HepG2 (cell line): ENCODE measurements at regions not wholly inside any gene's neighbourhood (a gene's known extent, or its start where the extent isn't known, plus 50 kb on each side); places are given as distances from the start of the nearest gene placed in this dataset.

Source experiments
- ATAC-seq: fragments of 200-7000 bp; cut with Tn5 transposase; 3 replicates; pipeline ENCODE4 v1.9.1; 2020; ENCODE audit warnings: mild to moderate bottlenecking, moderate library complexity
- BruUV-seq: library from RNA; stranded (reverse); fragments of 400-500 nt; replicated peaks from 2 replicates; lab custom pipeline; 2021; lab: Mats Ljungman, UMichigan
- CTCF ChIA-PET: fragments of 300-600 bp; formaldehyde crosslinking; extraction: SDS; loops from one replicate; lab custom pipeline; 2021; ENCODE audit warnings: low total read pairs, inconsistent platforms, low intra/inter-chr PET ratio; lab: Yijun Ruan, JAX
- POLR2A ChIA-PET: fragments of 350-600 bp; sonication (Branson Sonifier 250); formaldehyde crosslinking; loops from one replicate; lab custom pipeline; 2020; ENCODE audit warnings: antibody characterized with exemption, inconsistent platforms; lab: Yijun Ruan, JAX
- DNase-seq: peaks from one replicate; pipeline ENCODE4 v3.0.0-alpha.2; 2015; ENCODE audit warnings: low spot score
- FAIRE-seq: peaks from 3 replicates; lab custom pipeline; 2011; peaks lifted over from hg19 to GRCh38; lab: Jason Lieb, UNC
- H2AFZ ChIP-seq: one replicate; pipeline ENCODE4 v1.6.1; 2011; ENCODE audit warnings: low read length, inconsistent platforms
- H3K27ac ChIP-seq: fragments of 300-600 bp; 3 replicates; pipeline ENCODE4 v1.8.0; 2011; ENCODE audit warnings: mixed run types, mild to moderate bottlenecking, mixed read lengths, low read length, inconsistent platforms; ENCODE audit not compliant: insufficient read depth; ENCODE audit errors: extremely low read length
- H3K27me3 ChIP-seq, 2 experiments: fragments of 200-600 bp in 1 of 2; 2 replicates in 1 of 2; 3 replicates in 1 of 2; pipeline versions ENCODE4 v1.6.0 to v1.8.0; 2011; ENCODE audit warnings: low read length in 2 of 2, mild to moderate bottlenecking in 2 of 2, moderate library complexity in 2 of 2, inconsistent platforms in 1 of 2; ENCODE audit not compliant: insufficient read depth in 2 of 2, control insufficient read depth in 1 of 2
- H3K36me3 ChIP-seq, 2 experiments: fragments of 200-600 bp in 1 of 2; replicated peaks in 1 of 2; 2 replicates in 1 of 2; 3 replicates in 1 of 2; pipeline versions ENCODE4 v1.5.1 to v1.8.0; 2011; ENCODE audit warnings: low read length in 2 of 2, inconsistent platforms in 1 of 2; ENCODE audit not compliant: insufficient read depth in 2 of 2, control insufficient read depth in 1 of 2
- H3K4me1 ChIP-seq: 2 replicates; pipeline ENCODE4 v1.5.1; 2012; ENCODE audit warnings: low read length, inconsistent platforms; ENCODE audit not compliant: insufficient read depth
- H3K4me2 ChIP-seq: 2 replicates; pipeline ENCODE4 v1.6.0; 2011; ENCODE audit warnings: low read depth, low read length, inconsistent platforms
- H3K4me3 ChIP-seq, 3 experiments: fragments of 200-600 bp in 1 of 3; sonication (generic), shearing (Covaris generic) in 1 of 3; replicated peaks in 1 of 3; 2 replicates each; pipeline ENCODE4 v1.5.1; 2011 to 2016; ENCODE audit warnings: low read length in 3 of 3, inconsistent platforms in 2 of 3, low read depth in 2 of 3, mild to moderate bottlenecking in 2 of 3, control low read depth in 1 of 3, mixed read lengths in 1 of 3; ENCODE audit not compliant: insufficient read depth in 1 of 3
- H3K79me2 ChIP-seq: one replicate; pipeline ENCODE4 v1.6.1; 2011; ENCODE audit warnings: low read length, inconsistent platforms; ENCODE audit not compliant: insufficient read depth
- H3K9ac ChIP-seq: 2 replicates; pipeline ENCODE4 v1.6.0; 2011; ENCODE audit warnings: mild to moderate bottlenecking, low read depth, low read length, inconsistent platforms; ENCODE audit not compliant: insufficient read depth
- H3K9me3 ChIP-seq: 2 replicates; pipeline ENCODE4 v1.5.1; 2012; ENCODE audit warnings: mild to moderate bottlenecking, low read length
- H4K20me1 ChIP-seq: 2 replicates; pipeline ENCODE4 v1.6.0; 2011; ENCODE audit warnings: inconsistent platforms, mild to moderate bottlenecking, low read length, moderate library complexity; ENCODE audit not compliant: insufficient read depth
- ARHGAP35 ChIP-seq: sonication (generic); formaldehyde crosslinking; IDR thresholded peaks from 2 replicates; pipeline ENCODE4 v1.9.0; 2022; ENCODE audit warnings: mild to moderate bottlenecking, inconsistent platforms, moderate library complexity, missing genetic modification reagents, borderline replicate concordance
- CENPX ChIP-seq: sonication (generic); formaldehyde crosslinking; IDR thresholded peaks from 2 replicates; pipeline ENCODE4 v1.9.0; 2021; ENCODE audit warnings: mild to moderate bottlenecking, missing genetic modification reagents, moderate library complexity
- HES4 ChIP-seq: sonication (generic); formaldehyde crosslinking; IDR thresholded peaks from 2 replicates; pipeline ENCODE4 v1.9.0; 2021; ENCODE audit warnings: mild to moderate bottlenecking, missing genetic modification reagents, borderline replicate concordance
- MIXL1 ChIP-seq: IDR thresholded peaks from 2 replicates; pipeline ENCODE4 v1.6.1; 2016
- MZF1 ChIP-seq: sonication (generic); formaldehyde crosslinking; IDR thresholded peaks from 2 replicates; pipeline ENCODE4 v1.8.1; 2023; ENCODE audit warnings: mild to moderate bottlenecking, missing genetic modification reagents, borderline replicate concordance
- NCOR1 ChIP-seq: fragments of 200-600 bp; sonication (generic); IDR thresholded peaks from 2 replicates; pipeline ENCODE4 v1.7.0; 2017; ENCODE audit warnings: antibody characterized with exemption, low read length, borderline replicate concordance
- RFXAP ChIP-seq: sonication (generic); formaldehyde crosslinking; IDR thresholded peaks from 2 replicates; pipeline ENCODE4 v1.4.0; 2020; ENCODE audit warnings: missing genetic modification reagents, borderline replicate concordance
- SMAD3 ChIP-seq: sonication (generic); formaldehyde crosslinking; IDR thresholded peaks from 2 replicates; pipeline ENCODE4 v1.4.0; 2020; ENCODE audit warnings: missing genetic modification reagents
- TEAD3 ChIP-seq: optimal IDR thresholded peaks from 2 replicates; pipeline ENCODE3; 2016; ENCODE audit warnings: borderline replicate concordance
- TERF1 ChIP-seq: sonication (generic); formaldehyde crosslinking; IDR thresholded peaks from 2 replicates; pipeline ENCODE4 v1.8.0; 2022; ENCODE audit warnings: mild to moderate bottlenecking, missing genetic modification reagents, moderate library complexity
- TRIM22 ChIP-seq: fragments of 450-650 bp; IDR thresholded peaks from 2 replicates; pipeline ENCODE4 v1.6.1; 2017
- ZFP82 ChIP-seq: sonication (generic); formaldehyde crosslinking; IDR thresholded peaks from 2 replicates; pipeline ENCODE4 v1.5.1; 2020; ENCODE audit warnings: mild to moderate bottlenecking, missing genetic modification reagents, borderline replicate concordance
- ZNF101 ChIP-seq: sonication (generic); formaldehyde crosslinking; IDR thresholded peaks from 2 replicates; pipeline ENCODE4 v1.4.0; 2020; ENCODE audit warnings: mild to moderate bottlenecking, low read depth, missing genetic modification reagents, borderline replicate concordance
- ZNF552 ChIP-seq: sonication (generic); formaldehyde crosslinking; IDR thresholded peaks from 2 replicates; pipeline ENCODE4 v1.9.0; 2022; ENCODE audit warnings: missing genetic modification reagents, mild to moderate bottlenecking, borderline replicate concordance
- ZNF607 ChIP-seq: sonication (generic); formaldehyde crosslinking; IDR thresholded peaks from 2 replicates; pipeline ENCODE4 v1.5.1; 2020; ENCODE audit warnings: missing genetic modification reagents, mild to moderate bottlenecking, borderline replicate concordance
- ZNF670 ChIP-seq: sonication (generic); formaldehyde crosslinking; IDR thresholded peaks from 2 replicates; pipeline ENCODE4 v1.8.0; 2022; ENCODE audit warnings: mild to moderate bottlenecking, missing genetic modification reagents, borderline replicate concordance
- WGBS: methylation state at CpG from one replicate; pipeline ENCODE4 v1.1.6; 2017; ENCODE audit warnings: low lambda C conversion rate; 5-methylcytosine and 5-hydroxymethylcytosine counted together
- in situ Hi-C: cut with HindIII; loops from 2 replicates; pipeline ENCODE4 v1.10.0; 2017; ENCODE audit warnings: low pct_unique_long_range_greater_than_20kb; ENCODE audit not compliant: extremely low pct_ligation_motif_present
- intact Hi-C: fragments of 100-400 bp; cut with micrococcal nuclease; formaldehyde crosslinking; loops from one replicate; pipeline ENCODE4 v1.10.0; 2022; ENCODE audit not compliant: unreplicated experiment
- TF ChIP-seq, protein P1 (sequence below): sonication (generic); IDR thresholded peaks from 2 replicates; pipeline ENCODE4 v1.6.1; 2016; ENCODE audit warnings: low read depth, borderline replicate concordance

GRCh38 chr3:88617283-88617682 lies 467.5 kb downstream of the C3orf38 start:
- Histone ChIP-seq H3K4me3 (no peak overlapping the region), H3K9ac (no peak overlapping the region), H2AFZ (no peak overlapping the region), H3K4me1 (no peaks in the 10 kb centered on the region), H3K36me3 (no peaks in the 10 kb centered on the region), H3K4me2 (no peak overlapping the region), H4K20me1 (no peaks in the 10 kb centered on the region), H3K79me2 (no peaks in the 10 kb centered on the region), H3K9me3 (no peaks in the 10 kb centered on the region), H3K27me3 (no peaks in the 10 kb centered on the region), H3K27ac (no peak overlapping the region)
- BruUV-seq: no TSS peak
- no peak for ATAC-seq
- DNase-seq: no peak
- no peak for TF ChIP-seq MZF1 (CRISPR knock-in tag)
- TF ChIP-seq TRIM22: no peak
- TF ChIP-seq ZNF670 (CRISPR knock-in tag): no peak
- no peak for TF ChIP-seq RFXAP
- no peak for TF ChIP-seq ZNF101
- no peak for FAIRE-seq
- WGBS: 2% methylated on average over 1 of the region's 1 CpG
- intact Hi-C loops: no loop called here
- in situ Hi-C loops: no loop called here
- POLR2A ChIA-PET: no interaction called here
- CTCF ChIA-PET: no interaction called here

GRCh38 chr3:88618021-88618645 lies 468.4 kb downstream of the C3orf38 start:
- no peaks in the 10 kb centered on the region for H3K79me2 ChIP-seq
- ChIA-PET POLR2A (no interaction called here), CTCF (no interaction called here)
- no peaks in the 10 kb centered on the region for H3K9me3 ChIP-seq
- in situ Hi-C loops: no loop called here
- no peaks in the 10 kb centered on the region for H3K36me3 ChIP-seq
- no peak overlapping the region for H3K4me2 ChIP-seq
- H3K4me3 ChIP-seq: no peak overlapping the region
- H4K20me1 ChIP-seq: no peaks in the 10 kb centered on the region
- ATAC-seq (no peak), FAIRE-seq (no peak), DNase-seq (no peak)
- no TSS peak for BruUV-seq
- intact Hi-C loops: no loop called here
- 15% methylated on average over 7 of the region's 7 CpGs for WGBS
- H3K27ac ChIP-seq: no peak overlapping the region
- H3K9ac ChIP-seq: no peak overlapping the region
- no peak overlapping the region for H2AFZ ChIP-seq
- no peaks in the 10 kb centered on the region for H3K4me1 ChIP-seq
- H3K27me3 ChIP-seq: no peaks in the 10 kb centered on the region
- TF ChIP-seq ARHGAP35 (CRISPR knock-in tag): no peak
- no peak for TF ChIP-seq CENPX (CRISPR knock-in tag)
- TF ChIP-seq NCOR1: no peak
- TF ChIP-seq SMAD3 (CRISPR knock-in tag): no peak
- TF ChIP-seq, protein P1, sequence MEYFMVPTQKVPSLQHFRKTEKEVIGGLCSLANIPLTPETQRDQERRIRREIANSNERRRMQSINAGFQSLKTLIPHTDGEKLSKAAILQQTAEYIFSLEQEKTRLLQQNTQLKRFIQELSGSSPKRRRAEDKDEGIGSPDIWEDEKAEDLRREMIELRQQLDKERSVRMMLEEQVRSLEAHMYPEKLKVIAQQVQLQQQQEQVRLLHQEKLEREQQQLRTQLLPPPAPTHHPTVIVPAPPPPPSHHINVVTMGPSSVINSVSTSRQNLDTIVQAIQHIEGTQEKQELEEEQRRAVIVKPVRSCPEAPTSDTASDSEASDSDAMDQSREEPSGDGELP: no peak
- TF ChIP-seq TEAD3: no peak
- TF ChIP-seq MIXL1: no peak
- TF ChIP-seq HES4 (CRISPR knock-in tag): no peak
- TF ChIP-seq ZFP82 (CRISPR knock-in tag): no peak
- no peak for TF ChIP-seq ZNF552
- TF ChIP-seq ZNF607 (CRISPR knock-in tag): no peak
- no peak for TF ChIP-seq TERF1 (CRISPR knock-in tag)
